ENCODE measurements at regions not wholly inside any gene's neighbourhood (a gene's known extent, or its start where the extent isn't known, plus 50 kb on each side); places are given as distances from the start of the nearest gene placed in this dataset.
"Not testable (repeated sequence)": the region's sequence is repeated elsewhere in the genome, so short reads cannot be mapped to it uniquely, and the experiment has no call there.

GRCh38 chr1:109857702-109858101 lies 52.9 kb upstream of the CSF1 start:
- H3K36me3 ChIP-seq (ENCODE audit: insufficient read depth, low read length); H3K9ac ChIP-seq (ENCODE audit: low read depth, low read length); H3K9me3 ChIP-seq (ENCODE audit: control insufficient read depth, insufficient read depth, low read length); H3K4me1 ChIP-seq (ENCODE audit: insufficient read depth, low read length): not testable (repeated sequence)

DNA sequence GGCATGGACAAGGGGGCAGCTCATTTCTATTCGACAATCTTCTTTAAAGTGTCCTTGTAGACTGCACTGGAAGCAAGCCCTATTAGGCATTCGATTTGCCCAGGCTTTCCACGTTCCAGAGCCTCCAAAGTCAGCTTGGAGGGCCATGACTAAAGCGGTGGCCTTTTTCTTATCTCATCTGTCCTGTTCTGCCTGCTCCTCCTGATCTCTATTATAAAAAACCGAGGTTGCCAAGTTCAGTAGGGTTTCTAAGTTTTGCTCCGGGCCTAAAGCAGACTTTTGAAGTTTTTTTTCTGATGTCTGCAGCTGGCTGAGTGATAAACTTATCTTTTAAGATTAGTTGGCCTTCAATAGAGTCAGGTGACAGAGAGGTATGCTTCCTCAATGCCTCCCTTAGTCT lies 54.7 kb upstream of the CSF1 start:
- H3K4me1 ChIP-seq (ENCODE audit: insufficient read depth, low read length); H3K36me3 ChIP-seq (ENCODE audit: insufficient read depth, low read length); H3K9me3 ChIP-seq (ENCODE audit: control insufficient read depth, insufficient read depth, low read length); H3K9ac ChIP-seq (ENCODE audit: low read depth, low read length): not testable (repeated sequence)

DNA sequence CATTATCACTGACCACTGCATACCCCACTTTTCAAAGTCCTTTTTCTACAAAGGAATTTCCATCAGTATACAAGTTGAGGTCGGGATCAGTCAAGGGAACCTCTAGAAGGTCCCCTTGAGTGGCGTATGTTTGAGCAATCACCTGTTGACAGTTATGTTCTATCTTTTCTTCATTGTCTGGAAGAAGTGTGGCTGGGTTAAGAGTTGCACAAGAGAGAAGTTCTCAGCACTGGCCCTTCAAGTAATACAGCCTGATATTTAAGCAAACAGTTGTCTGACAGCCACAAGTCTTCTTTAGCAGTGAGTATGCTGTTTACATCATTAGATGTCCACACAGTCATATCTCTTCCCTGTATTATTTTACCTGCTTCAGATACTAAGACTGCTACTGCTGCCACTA lies 56.7 kb upstream of the CSF1 start:
- not testable (repeated sequence) for H3K36me3 ChIP-seq (ENCODE audit: insufficient read depth, low read length); H3K9ac ChIP-seq (ENCODE audit: low read depth, low read length); H3K9me3 ChIP-seq (ENCODE audit: control insufficient read depth, insufficient read depth, low read length); H3K4me1 ChIP-seq (ENCODE audit: insufficient read depth, low read length)

DNA sequence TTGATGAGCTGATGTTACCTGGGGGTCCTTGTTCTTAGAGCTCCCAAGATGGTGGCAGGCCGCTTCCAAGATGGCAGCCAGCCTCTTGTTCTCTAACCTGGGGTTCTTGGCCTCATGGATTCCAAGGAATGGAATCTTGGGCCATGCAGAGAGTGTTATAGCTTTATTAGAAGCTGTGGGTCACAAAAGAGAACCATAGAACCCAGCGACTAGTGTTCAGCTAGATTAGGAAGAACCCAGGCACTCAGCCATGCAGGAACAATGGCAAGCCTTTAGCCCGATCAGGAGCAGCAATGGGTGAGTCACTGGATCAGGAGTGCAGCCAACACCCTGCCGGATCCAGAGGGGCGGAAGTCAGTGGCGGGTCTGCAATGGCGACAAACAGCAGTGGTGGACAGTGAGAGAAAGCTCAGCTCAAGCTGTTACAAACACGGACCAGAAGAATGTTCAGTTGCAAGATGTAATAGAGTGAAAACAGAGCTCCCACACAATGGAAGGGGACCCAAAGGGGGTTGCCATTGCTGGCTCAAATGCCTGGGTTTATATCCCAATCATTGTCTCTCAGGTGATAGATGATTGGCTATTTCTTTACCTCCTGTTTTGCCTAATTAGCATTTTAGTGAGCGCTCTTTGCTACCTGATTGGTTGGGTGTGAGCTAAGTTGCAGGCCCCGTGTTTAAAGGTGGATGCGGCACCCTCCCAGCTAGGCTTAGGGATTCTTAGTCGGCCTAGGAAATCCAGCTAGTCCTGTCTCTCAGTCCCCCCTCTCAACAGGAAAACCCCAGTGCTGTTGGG lies 58.2 kb upstream of the CSF1 start:
- not testable (repeated sequence) for H3K9me3 ChIP-seq (ENCODE audit: control insufficient read depth, insufficient read depth, low read length); H3K9ac ChIP-seq (ENCODE audit: low read depth, low read length); H3K36me3 ChIP-seq (ENCODE audit: insufficient read depth, low read length); H3K4me1 ChIP-seq (ENCODE audit: insufficient read depth, low read length)

DNA sequence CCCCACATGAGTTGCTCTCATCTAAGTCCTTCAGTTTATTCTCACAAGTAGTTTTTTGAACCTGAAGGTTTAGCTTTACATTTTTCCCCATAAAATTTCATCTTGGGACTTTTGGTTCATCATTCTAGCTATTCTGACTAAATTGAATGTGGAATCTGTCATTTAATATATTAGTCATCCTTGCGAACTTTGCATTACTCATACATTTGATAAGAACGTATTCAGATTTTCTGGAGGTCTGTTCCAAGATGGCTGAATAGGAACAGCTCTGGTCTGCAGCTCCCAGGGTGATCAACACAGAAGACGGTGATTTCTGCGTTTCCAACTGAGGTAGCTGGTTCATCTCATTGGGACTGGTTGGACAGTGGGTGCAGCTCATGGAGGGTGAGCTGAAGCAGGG lies 59.8 kb upstream of the CSF1 start:
- Histone ChIP-seq H3K36me3 (ENCODE audit: insufficient read depth, low read length) (no peaks in the 10 kb centered on the region), H3K9me3 (ENCODE audit: control insufficient read depth, insufficient read depth, low read length) (no peaks in the 10 kb centered on the region), H3K9ac (ENCODE audit: low read depth, low read length) (no peak overlapping the region), H3K4me1 (ENCODE audit: insufficient read depth, low read length) (no peaks in the 10 kb centered on the region)

GRCh38 chr1:109850194-109850593 lies 60.5 kb upstream of the CSF1 start:
- no peak overlapping the region for H3K9ac ChIP-seq (ENCODE audit: low read depth, low read length)
- H3K9me3 ChIP-seq (ENCODE audit: control insufficient read depth, insufficient read depth, low read length): no peaks in the 10 kb centered on the region
- H3K4me1 ChIP-seq (ENCODE audit: insufficient read depth, low read length): no peaks in the 10 kb centered on the region
- no peaks in the 10 kb centered on the region for H3K36me3 ChIP-seq (ENCODE audit: insufficient read depth, low read length)

GRCh38 chr1:109849655-109850054 lies 61.0 kb upstream of the CSF1 start:
- Histone ChIP-seq H3K36me3 (ENCODE audit: insufficient read depth, low read length) (no peaks in the 10 kb centered on the region), H3K9me3 (ENCODE audit: control insufficient read depth, insufficient read depth, low read length) (no peaks in the 10 kb centered on the region), H3K4me1 (ENCODE audit: insufficient read depth, low read length) (no peaks in the 10 kb centered on the region), H3K9ac (ENCODE audit: low read depth, low read length) (no peak overlapping the region)

DNA sequence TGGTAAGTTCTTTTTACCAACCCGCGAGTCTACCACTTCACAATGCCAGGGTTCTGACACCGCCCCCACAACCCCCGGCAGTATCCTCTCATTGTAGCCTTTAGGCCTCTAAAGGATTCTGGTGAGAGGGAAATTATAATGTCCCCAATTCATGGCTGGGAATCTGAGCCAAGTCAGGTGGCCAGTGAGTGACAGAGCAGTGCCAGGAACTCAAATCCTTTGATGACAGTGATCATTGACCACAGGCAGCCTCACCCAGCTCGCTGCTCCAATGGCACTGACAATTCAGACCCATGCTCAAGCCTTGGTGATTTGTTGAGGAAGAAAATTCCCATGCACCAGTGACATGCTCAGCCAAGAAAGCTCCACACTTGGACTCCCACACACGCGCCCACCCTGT lies 63.4 kb upstream of the CSF1 start:
- Histone ChIP-seq H3K9ac (ENCODE audit: low read depth, low read length) (no peak overlapping the region), H3K9me3 (ENCODE audit: control insufficient read depth, insufficient read depth, low read length) (no peaks in the 10 kb centered on the region), H3K4me1 (ENCODE audit: insufficient read depth, low read length) (no peaks in the 10 kb centered on the region), H3K36me3 (ENCODE audit: insufficient read depth, low read length) (no peaks in the 10 kb centered on the region)

DNA sequence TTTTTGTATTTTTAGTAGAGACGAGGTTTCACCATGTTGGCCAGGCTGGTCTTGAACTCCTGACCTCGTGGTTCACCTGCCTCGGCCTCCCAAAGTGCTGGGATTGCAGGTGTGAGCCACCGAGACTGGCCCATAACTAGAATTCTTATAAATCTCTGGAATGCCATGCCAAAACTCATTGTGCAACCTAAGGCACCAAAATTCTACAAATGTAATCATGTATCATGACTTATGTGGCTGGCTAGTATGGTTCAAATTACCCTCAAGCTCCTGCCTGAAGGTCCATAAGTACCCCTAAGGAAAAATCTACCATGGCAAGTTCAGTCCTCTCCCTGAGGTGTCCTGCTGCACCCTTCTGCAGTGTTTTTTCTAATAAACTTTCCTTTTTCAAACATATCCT lies 63.8 kb upstream of the CSF1 start:
- Histone ChIP-seq H3K9me3 (ENCODE audit: control insufficient read depth, insufficient read depth, low read length) (no peaks in the 10 kb centered on the region), H3K36me3 (ENCODE audit: insufficient read depth, low read length) (no peaks in the 10 kb centered on the region), H3K4me1 (ENCODE audit: insufficient read depth, low read length) (no peaks in the 10 kb centered on the region), H3K9ac (ENCODE audit: low read depth, low read length) (no peak overlapping the region)

- Histone ChIP-seq H3K9me3 (ENCODE audit: control insufficient read depth, insufficient read depth, low read length) (no peaks in the 10 kb centered on the region; the same call in 1 of the 2 replicates), H3K9ac (ENCODE audit: low read depth, low read length) (no peak overlapping the region), H3K36me3 (ENCODE audit: insufficient read depth, low read length) (no peaks in the 10 kb centered on the region), H3K4me1 (ENCODE audit: insufficient read depth, low read length) (no peaks in the 10 kb centered on the region)
Measured at GRCh38 chr1:109846162-109846561, 64.5 kb upstream of the CSF1 start.

- no peaks in the 10 kb centered on the region for H3K4me1 ChIP-seq (ENCODE audit: insufficient read depth, low read length)
- H3K9me3 ChIP-seq (ENCODE audit: control insufficient read depth, insufficient read depth, low read length): no peaks in the 10 kb centered on the region; the same call in 1 of the 2 replicates
- no peak overlapping the region for H3K9ac ChIP-seq (ENCODE audit: low read depth, low read length)
- no peaks in the 10 kb centered on the region for H3K36me3 ChIP-seq (ENCODE audit: insufficient read depth, low read length)
Measured at GRCh38 chr1:109845658-109846057, 65.0 kb upstream of the CSF1 start.

GRCh38 chr1:109844609-109845008 lies 66.0 kb upstream of the CSF1 start:
- Histone ChIP-seq H3K9me3 (ENCODE audit: control insufficient read depth, insufficient read depth, low read length) (no peaks in the 10 kb centered on the region; the same call in 1 of the 2 replicates), H3K9ac (ENCODE audit: low read depth, low read length) (no peak overlapping the region), H3K36me3 (ENCODE audit: insufficient read depth, low read length) (no peaks in the 10 kb centered on the region), H3K4me1 (ENCODE audit: insufficient read depth, low read length) (no peaks in the 10 kb centered on the region)

GRCh38 chr1:109840011-109840629 lies 70.5 kb upstream of the CSF1 start:
- H3K9ac ChIP-seq (ENCODE audit: low read depth, low read length): no peak overlapping the region
- peaks cover 15% of the 10 kb centered on the region; the same call in 1 of the 2 replicates for H3K9me3 ChIP-seq (ENCODE audit: control insufficient read depth, insufficient read depth, low read length)
- no peaks in the 10 kb centered on the region for H3K4me1 ChIP-seq (ENCODE audit: insufficient read depth, low read length)
- H3K36me3 ChIP-seq (ENCODE audit: insufficient read depth, low read length): no peaks in the 10 kb centered on the region

- H3K9ac ChIP-seq (ENCODE audit: low read depth, low read length); H3K36me3 ChIP-seq (ENCODE audit: insufficient read depth, low read length); H3K4me1 ChIP-seq (ENCODE audit: insufficient read depth, low read length): not testable (repeated sequence)
- peaks cover 15% of the 10 kb centered on the region; the same call in 1 of the 2 replicates for H3K9me3 ChIP-seq (ENCODE audit: control insufficient read depth, insufficient read depth, low read length)
Measured at GRCh38 chr1:109839276-109839675, 71.4 kb upstream of the CSF1 start.

- Histone ChIP-seq H3K9me3 (ENCODE audit: control insufficient read depth, insufficient read depth, low read length) (peaks cover 15% of the 10 kb centered on the region; the same call in 1 of the 2 replicates), H3K4me1 (ENCODE audit: insufficient read depth, low read length) (no peaks in the 10 kb centered on the region), H3K9ac (ENCODE audit: low read depth, low read length) (no peak overlapping the region), H3K36me3 (ENCODE audit: insufficient read depth, low read length) (no peaks in the 10 kb centered on the region)
Measured at GRCh38 chr1:109838838-109839240, 71.8 kb upstream of the CSF1 start.
